NCI-H446 (cell line): ENCODE measurements at regions not wholly inside any gene's neighbourhood (a gene's known extent, or its start where the extent isn't known, plus 50 kb on each side); places are given as distances from the start of the nearest gene placed in this dataset.

Source experiments
- DNase-seq, 2 experiments: peaks; one replicate each; lab custom pipeline; 2025; lab: John Stamatoyannopoulos, UW

DNA sequence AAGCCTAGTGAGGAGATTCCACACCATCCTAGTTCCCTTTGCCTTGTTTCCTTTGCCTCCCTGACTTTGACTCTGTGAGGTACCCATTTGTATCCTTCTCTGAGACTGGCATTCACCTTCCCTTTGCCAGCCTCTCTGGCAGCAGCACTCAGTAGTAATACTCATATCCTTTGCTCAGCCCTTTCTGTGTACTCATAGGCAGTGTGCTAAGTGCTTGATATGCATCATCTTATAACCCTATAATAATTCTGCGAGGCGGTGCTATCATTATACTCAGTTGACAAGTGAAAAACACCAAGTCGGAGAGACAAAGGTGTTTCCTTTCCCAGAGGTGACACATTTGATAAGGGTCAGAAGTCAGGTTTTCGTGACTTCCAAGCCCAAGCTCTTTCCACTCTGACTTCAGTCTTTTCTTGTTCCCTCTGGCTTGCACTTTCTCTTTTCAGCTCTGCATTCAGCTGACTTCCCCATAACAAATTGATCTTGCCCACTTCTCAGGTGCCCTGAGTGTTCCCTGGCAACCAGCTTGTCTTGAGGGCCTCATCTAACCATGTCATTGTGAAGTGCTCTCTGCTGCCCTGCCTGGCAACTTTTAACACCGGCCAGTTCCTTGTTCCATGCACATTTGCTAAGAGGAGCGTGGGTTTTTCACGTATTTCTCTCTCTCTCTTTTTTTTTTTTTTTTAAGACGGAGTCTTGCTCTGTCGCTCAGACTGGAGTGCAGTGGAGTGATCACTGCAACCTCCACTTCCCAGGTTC lies 94.5 kb upstream of the UPP2 start:
- no peak for DNase-seq

GRCh38 chr2:158004126-158004764 lies 97.4 kb upstream of the UPP2 start:
- DNase-seq = peak in 1 of 2 experiments; percentile 11

DNA sequence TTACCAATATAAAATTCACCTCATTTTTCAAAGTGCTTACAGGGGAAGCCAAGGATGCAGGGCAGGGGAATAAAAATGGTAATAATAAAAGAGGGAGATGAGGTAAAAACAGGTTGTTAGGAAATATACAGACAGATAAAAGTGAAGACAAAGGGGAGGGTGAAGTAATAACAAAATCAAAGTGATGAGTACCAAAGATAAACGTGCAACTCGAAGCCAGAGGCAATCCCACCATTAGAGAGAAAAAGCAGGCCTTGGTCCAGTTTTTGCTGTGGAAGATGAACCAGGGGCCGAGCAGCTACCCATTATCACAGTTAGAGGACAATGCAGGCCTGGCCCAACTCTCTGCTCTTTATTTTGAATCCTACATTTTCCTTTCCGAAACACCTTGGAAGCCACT lies 99.6 kb upstream of the UPP2 start:
- DNase-seq = no peak

- DNase-seq = no peak
Observed at GRCh38 chr2:157996799-157997198, 104.9 kb upstream of the UPP2 start.

- peak in 1 of 2 experiments; percentile 42 for DNase-seq
Observed at GRCh38 chr2:157995117-157995516, 106.6 kb upstream of the UPP2 start.

DNA sequence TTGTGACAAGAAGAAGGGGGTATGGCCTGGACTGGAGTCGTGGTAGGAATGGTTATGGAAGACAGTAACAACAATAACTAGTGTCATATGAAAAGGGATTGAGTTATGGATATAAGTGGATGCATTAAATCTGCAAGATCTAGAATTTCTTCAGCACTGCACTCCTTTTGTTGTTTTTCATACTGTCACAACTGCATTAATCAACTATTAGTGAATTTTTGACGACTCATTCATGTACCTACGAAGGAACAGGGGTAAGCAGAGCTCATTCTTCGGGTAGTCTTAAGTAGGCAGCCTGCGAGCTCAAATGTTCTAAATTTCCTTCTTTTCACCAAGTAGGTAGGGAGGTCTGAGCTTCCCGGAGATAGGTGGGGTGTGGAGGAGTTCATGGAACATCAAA lies 109.7 kb upstream of the UPP2 start:
- DNase-seq = no peak

- peak in 1 of 2 experiments; percentile 45 for DNase-seq
Observed at GRCh38 chr2:157990173-157990572, 111.5 kb upstream of the UPP2 start.

- no peak for DNase-seq
Observed at GRCh38 chr2:157989227-157989626, 112.4 kb upstream of the UPP2 start.

GRCh38 chr2:157986761-157987160 lies 110.6 kb upstream of the ACVR1 start:
- DNase-seq = peak in 1 of 2 experiments; percentile 49

DNA sequence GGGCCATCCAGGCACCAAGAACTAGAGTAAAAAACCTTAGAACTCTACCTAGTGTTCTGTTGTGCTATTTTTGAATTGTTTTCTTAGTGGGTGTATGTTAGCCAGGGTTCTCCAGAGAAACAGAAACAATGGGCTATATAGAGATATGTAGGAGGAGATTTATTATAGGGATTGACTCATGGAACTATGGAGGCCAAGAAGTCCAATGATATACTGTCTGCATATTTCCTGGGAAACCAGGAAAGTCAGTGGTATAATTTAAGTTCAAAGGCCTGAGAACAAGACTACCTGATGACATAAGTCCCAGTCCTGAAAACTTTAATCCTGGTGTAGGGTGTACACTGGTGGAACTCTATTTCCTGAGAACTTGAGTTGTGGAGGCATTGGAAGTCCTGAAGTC lies 108.7 kb upstream of the ACVR1 start:
- DNase-seq = no peak

GRCh38 chr2:157980020-157980419 lies 103.9 kb upstream of the ACVR1 start:
- DNase-seq = no peak

- no peak for DNase-seq
Observed at GRCh38 chr2:157971702-157972101, 95.6 kb upstream of the ACVR1 start.

DNA sequence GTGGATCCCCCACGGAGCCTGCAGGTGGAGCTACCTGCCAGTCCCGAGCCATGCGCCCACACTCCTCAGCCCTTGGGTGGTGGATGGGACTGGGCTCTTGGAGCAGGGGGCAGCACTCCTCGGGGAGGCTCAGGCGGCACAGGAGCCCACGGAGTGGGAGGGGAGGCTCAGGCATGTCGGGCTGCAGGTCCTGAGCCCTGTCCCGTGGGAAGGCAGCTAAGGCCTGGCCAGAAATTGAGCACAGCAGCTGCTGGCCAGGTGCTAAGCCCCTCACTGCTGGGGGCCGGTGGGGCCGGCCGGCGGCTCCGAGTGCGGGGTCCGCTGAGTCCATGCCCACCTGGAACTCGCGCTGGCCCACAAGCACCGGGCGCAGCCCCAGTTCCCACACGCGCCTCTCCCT lies 91.7 kb upstream of the ACVR1 start:
- no peak for DNase-seq

- no peak for DNase-seq
Observed at GRCh38 chr2:157959249-157959648, 83.1 kb upstream of the ACVR1 start.

DNA sequence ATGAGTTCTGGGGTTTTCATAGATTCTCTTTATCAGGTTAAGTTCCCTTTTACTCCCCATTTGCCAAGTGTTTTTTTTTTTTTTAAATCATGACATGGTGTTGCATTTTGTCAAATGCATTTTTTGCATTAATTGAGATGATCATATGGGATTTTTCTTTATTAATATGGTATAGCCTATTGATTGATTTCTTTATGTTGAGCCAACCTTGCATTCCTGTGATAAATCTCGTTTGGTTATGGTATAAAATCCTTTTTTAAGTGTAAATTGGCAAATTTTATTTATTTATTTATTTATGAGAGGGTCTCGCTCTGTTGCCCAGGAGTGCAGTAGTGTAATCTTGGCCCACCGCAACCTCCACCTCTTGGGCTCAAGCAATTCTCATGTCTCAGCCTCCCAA lies 81.5 kb upstream of the ACVR1 start:
- DNase-seq = no peak

- no peak for DNase-seq
Observed at GRCh38 chr2:157952558-157952957, 76.4 kb upstream of the ACVR1 start.

DNA sequence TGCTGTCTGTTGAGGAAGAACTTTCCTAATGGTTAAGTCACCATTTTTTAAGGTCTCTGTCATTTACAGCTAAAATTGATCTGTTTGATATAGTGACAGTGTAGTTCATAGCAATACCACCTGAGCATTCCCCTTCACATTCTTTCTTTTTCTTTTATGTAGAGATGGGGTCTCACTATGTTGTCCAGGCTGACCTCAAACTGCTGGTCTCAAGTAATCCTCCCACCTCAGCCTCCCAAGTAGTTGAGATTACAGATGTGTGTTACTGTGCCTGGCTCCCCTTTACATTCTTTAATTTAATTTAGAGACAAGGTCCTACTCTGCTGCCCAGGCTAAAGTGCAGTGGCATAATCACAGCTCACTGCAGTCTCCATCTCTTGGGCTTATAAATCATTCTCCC lies 72.7 kb upstream of the ACVR1 start:
- DNase-seq = no peak

- DNase-seq = no peak
Observed at GRCh38 chr2:157946919-157947557, 70.9 kb upstream of the ACVR1 start.

DNA sequence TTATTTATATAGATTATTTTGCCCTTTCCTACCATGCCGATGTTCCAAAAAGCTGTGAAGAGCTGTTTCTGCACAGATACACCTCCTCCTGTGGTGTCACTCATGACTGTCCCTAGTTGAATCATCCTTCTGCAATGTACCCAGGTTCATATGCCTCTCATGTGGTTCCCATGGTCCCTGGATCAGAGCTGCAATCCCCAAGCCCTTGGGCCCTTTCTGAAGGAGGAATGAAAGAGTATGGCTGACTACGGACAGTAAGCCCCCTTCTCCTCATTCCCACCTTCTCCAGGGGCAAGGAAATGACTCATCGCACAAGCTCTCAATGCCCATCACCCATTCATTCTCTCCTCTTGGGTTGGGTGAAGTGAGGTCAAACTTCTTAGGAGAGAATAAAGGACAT lies 63.9 kb upstream of the ACVR1 start:
- DNase-seq = no peak

- DNase-seq = no peak
Observed at GRCh38 chr2:157938556-157938955, 62.4 kb upstream of the ACVR1 start.

- no peak for DNase-seq
Observed at GRCh38 chr2:157936406-157936805, 60.3 kb upstream of the ACVR1 start.

GRCh38 chr2:157935378-157935906 lies 59.3 kb upstream of the ACVR1 start:
- no peak for DNase-seq
